A673 (cell line): ENCODE measurements at regions not wholly inside any gene's neighbourhood (a gene's known extent, or its start where the extent isn't known, plus 50 kb on each side); places are given as distances from the start of the nearest gene placed in this dataset.

ENCODE experiments used
- BruUV-seq: library from RNA; stranded (reverse); fragments of 400-500 nt; replicated peaks from 2 replicates; lab custom pipeline; 2021; lab: Mats Ljungman, UMichigan
- CTCF ChIA-PET: fragments of 300-600 bp; sonication (Branson Sonifier 250); formaldehyde crosslinking; loops from one replicate; lab custom pipeline; 2022; ENCODE audit warnings: antibody characterized with exemption; lab: Charles Lee
- POLR2A ChIA-PET: fragments of 300-600 bp; sonication (Branson Sonifier 250); formaldehyde crosslinking; loops from one replicate; lab custom pipeline; 2022; ENCODE audit warnings: antibody characterized with exemption; ENCODE audit not compliant: low non-redundant PET; lab: Charles Lee
- DNase-seq: peaks from one replicate; pipeline ENCODE4 v3.0.0-alpha.2; 2015; ENCODE audit warnings: low spot score
- H3K27ac ChIP-seq: fragments of 200-600 bp; sonication (generic); 2 replicates; pipeline ENCODE4 v1.5.1; 2016; ENCODE audit warnings: mixed run types, low read depth, mild to moderate bottlenecking, mixed read lengths, antibody characterized with exemption, low read length; ENCODE audit not compliant: poor library complexity, severe bottlenecking
- H3K27me3 ChIP-seq: fragments of 200-600 bp; sonication (generic); replicated peaks from 2 replicates; pipeline ENCODE4 v1.6.1; 2017; ENCODE audit warnings: mixed run types, low read depth, mild to moderate bottlenecking, mixed read lengths, antibody characterized with exemption, low read length; ENCODE audit not compliant: insufficient read depth, poor library complexity
- H3K36me3 ChIP-seq: fragments of 200-600 bp; sonication (generic); 2 replicates; pipeline ENCODE4 v1.6.1; 2016; ENCODE audit warnings: mixed run types, mild to moderate bottlenecking, mixed read lengths, antibody characterized with exemption, low read length; ENCODE audit not compliant: insufficient read depth, poor library complexity, severe bottlenecking
- H3K4me1 ChIP-seq: fragments of 200-600 bp; sonication (generic); 2 replicates; pipeline ENCODE4 v1.6.1; 2017; ENCODE audit warnings: mixed run types, mild to moderate bottlenecking, mixed read lengths, antibody characterized with exemption, low read length; ENCODE audit not compliant: insufficient read depth, poor library complexity, severe bottlenecking
- H3K4me3 ChIP-seq: fragments of 200-600 bp; sonication (generic); 2 replicates; pipeline ENCODE4 v1.5.1; 2016; ENCODE audit warnings: low read depth, mixed run types, mild to moderate bottlenecking, mixed read lengths, low read length; ENCODE audit not compliant: poor library complexity, severe bottlenecking
- H3K9me3 ChIP-seq: fragments of 200-600 bp; sonication (generic); 2 replicates; pipeline ENCODE4 v1.6.1; 2016; ENCODE audit warnings: mixed run types, low read depth, mild to moderate bottlenecking, mixed read lengths, antibody characterized with exemption, low read length; ENCODE audit not compliant: poor library complexity, severe bottlenecking
- CTCF ChIP-seq: fragments of 300-800, 200-600 bp; sonication (generic); conservative IDR thresholded peaks from 2 replicates; pipeline ENCODE4 v1.5.1; 2017; ENCODE audit warnings: low read depth, mild to moderate bottlenecking, antibody characterized with exemption, low read length, moderate library complexity, mixed read lengths
- EZH2 ChIP-seq: fragments of 200-600 bp; sonication (generic); IDR thresholded peaks from 2 replicates; pipeline ENCODE4 v1.6.1; 2017; ENCODE audit warnings: borderline replicate concordance, low read depth, mild to moderate bottlenecking, mixed read lengths, antibody characterized with exemption, low read length; ENCODE audit not compliant: poor library complexity, severe bottlenecking
- intact Hi-C: fragments of 100-400 bp; cut with micrococcal nuclease; formaldehyde crosslinking; loops from one replicate; pipeline ENCODE4 v1.10.0; 2022; ENCODE audit not compliant: unreplicated experiment

- BruUV-seq, result no TSS peak
- Histone ChIP-seq H3K27ac (no peak overlapping the region), H3K4me3 (no peak overlapping the region), H3K27me3 (no peaks in the 10 kb centered on the region), H3K9me3 (peaks cover 4% of the 10 kb centered on the region), H3K4me1 (no peaks in the 10 kb centered on the region), H3K36me3 (no peaks in the 10 kb centered on the region)
- CTCF ChIA-PET, result no interaction called here
- POLR2A ChIA-PET, result no interaction called here
- intact Hi-C loops, result no loop called here
- DNase-seq, result no peak
- TF ChIP-seq CTCF, result no peak
- no peak for TF ChIP-seq EZH2
Observed at GRCh38 chr13:73281746-73282145, 222.9 kb downstream of the KLF5 start.

GRCh38 chr13:73278186-73278585, 219.4 kb downstream of the KLF5 start:
- peaks cover 26% of the 10 kb centered on the region for H3K4me1 ChIP-seq

GRCh38 chr13:73275163-73275562, 216.4 kb downstream of the KLF5 start:
- peak; percentile 11 for DNase-seq
- BruUV-seq, result no TSS peak
- TF ChIP-seq CTCF (no peak; the same call in 1 of the 2 replicates), EZH2 (no peak)
- Histone ChIP-seq H3K27ac (peak overlapping the region; percentile 71), H3K36me3 (no peaks in the 10 kb centered on the region), H3K27me3 (no peaks in the 10 kb centered on the region), H3K9me3 (peaks cover 8% of the 10 kb centered on the region), H3K4me1 (peaks cover 28% of the 10 kb centered on the region), H3K4me3 (no peak overlapping the region)
- intact Hi-C loops, result no loop called here
- ChIA-PET CTCF (no interaction called here), POLR2A (no interaction called here)

More at GRCh38 chr13:73278186-73278585, 219.4 kb downstream of the KLF5 start:
- no TSS peak for BruUV-seq
- no peaks in the 10 kb centered on the region for H3K27me3 ChIP-seq
- POLR2A ChIA-PET, result no interaction called here
- peaks cover 8% of the 10 kb centered on the region for H3K9me3 ChIP-seq
- DNase-seq, result no peak
- no peak overlapping the region for H3K27ac ChIP-seq
- CTCF ChIA-PET, result no interaction called here
- TF ChIP-seq EZH2 (no peak), CTCF (no peak)
- intact Hi-C loops, result no loop called here
- H3K4me3 ChIP-seq, result no peak overlapping the region
- H3K36me3 ChIP-seq, result no peaks in the 10 kb centered on the region
